HuH-7.5 (cell line): ENCODE measurements at regions not wholly inside any gene's neighbourhood (a gene's known extent, or its start where the extent isn't known, plus 50 kb on each side); places are given as distances from the start of the nearest gene placed in this dataset.
"Not testable (repeated sequence)": the region's sequence is repeated elsewhere in the genome, so short reads cannot be mapped to it uniquely, and the experiment has no call there.

Experiments used
- DNase-seq: peaks from one replicate; pipeline ENCODE4 v3.0.0; 2011; ENCODE audit warnings: low spot score

DNA sequence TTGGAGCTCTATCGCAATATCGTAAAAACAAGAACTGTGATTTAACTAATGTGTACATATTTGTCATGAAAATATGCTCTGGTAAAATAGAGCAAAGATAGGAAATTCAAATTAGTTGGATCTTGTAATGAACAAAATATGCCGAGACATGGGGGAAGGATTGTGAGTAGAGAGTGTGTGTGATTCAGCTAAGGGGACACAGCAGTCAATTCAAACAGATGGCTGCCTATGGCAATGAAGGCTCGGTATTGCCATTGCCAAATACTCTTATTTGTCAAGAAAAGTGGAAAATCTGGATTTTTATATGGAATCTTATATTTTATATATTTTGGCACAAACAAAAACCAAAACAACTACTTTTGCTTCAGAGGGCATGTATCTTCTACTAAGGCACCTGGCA, 227.3 kb upstream of the BCHE start:
- DNase-seq: no peak

DNA sequence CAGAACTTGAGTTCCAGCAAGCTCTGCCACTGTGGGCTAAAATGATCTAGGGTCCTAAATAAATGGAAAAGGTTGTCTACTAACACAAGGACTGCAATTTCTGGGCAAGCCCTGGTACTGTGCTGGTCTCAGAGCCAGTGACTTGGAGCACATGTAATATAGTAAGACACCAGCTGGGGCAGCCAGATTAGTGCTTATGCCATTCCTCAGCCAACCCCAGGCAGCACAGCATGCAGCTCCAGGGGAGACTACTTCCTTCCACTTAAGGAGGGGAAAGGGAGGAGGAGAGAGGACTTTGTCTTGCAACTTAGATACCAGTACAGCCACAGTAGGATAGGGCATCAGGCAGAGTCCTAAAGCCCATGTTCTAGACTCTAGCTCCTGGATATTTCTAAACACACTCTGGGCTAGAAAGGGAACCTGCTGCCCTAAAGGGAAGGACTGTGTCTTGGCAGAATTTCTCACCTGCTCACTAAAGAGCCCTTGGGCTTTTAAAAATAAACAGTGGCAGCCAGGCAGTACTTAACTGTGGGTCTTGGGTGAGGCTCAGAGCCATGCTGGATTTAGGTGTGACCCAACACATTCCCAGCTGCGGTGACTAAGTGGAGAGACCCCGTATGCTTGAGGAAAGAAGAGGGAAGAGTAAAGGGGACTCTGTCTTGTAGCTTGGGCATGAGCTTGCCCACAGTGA, 223.7 kb upstream of the BCHE start:
- no peak for DNase-seq

DNA sequence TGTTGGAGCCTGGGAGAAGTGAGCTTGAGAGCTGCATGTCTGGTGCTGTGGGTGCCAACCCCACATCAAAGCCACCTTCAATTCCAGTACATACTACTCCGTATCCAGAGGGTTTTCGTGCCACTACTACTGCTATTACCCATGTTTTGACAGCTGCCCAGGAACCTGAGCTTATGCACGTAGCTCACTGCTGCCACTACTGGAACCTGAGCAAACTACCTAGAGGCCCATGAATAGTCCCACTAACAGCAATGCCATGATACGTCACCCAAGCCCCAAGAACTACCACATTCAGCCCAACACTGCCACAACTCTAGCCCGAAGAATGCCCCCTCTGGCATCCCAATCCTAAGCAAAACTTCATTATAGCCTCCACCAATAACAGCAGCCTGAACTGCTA, 215.2 kb upstream of the BCHE start:
- DNase-seq: peak; percentile 9

DNA sequence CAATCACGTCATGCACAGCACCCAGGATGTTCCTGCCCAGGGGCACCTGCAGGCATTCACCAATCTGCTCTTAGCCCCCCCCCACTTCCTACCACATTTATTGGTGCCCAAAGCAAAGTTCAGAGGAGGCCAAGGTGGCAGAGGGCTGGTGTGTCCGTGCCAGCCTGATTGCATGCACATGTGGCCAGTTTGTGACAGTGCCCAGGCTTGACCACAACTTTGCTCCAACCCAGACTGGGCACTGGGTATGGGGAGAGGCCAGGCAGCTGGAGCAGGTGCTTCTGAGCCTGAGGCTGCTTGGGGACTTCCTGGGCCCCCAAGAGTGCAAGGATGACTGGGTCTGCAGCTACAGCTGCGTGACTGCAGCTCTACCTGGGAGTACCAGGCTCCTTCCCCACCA, 192.3 kb upstream of the BCHE start:
- DNase-seq: no peak

DNA sequence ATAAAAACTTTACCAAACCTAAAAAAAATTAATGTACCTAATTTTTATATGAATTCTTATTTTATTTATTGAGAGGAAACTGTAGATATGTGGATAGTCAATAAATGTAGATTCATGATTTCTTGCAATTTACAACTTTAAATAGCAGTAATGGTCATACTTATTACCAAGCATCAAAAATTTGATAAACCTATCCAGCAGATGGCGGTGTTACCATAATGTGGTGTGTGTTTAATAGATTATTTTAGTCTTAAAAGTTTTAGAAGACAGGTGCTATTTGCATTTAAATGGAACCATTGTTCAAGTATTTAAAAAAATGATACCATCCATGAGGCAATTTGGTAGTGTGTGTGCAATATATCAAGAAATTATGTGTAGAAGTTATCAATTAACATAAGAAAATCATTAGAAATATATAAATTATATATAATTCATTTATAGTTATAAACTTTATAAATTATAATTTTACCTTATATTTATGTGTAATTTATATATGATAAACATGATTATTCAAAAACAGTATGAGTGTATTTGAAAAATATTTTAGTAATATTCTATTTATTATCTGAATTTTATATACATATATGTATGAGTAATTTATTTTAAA, 176.0 kb upstream of the BCHE start:
- peak; percentile 6 for DNase-seq

DNA sequence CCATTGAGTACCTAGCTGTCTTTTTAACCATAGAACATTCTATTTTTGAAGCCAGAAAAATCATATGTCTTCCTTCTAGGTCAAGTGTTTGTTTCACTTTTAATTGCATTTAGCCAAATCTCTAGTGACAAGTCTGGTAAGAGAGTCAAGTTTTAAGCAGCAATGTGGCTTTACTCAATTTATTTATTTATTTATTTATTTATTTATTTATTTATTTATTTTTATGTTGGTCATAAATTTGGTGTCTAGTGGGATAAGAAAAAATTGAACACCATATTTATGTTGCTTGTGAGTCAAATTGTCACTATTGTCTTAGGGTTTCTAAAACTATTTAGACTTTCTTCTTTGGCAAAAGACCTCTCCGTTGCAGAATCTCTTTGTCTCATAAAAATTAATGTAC, 174.5 kb upstream of the BCHE start:
- DNase-seq: no peak

DNA sequence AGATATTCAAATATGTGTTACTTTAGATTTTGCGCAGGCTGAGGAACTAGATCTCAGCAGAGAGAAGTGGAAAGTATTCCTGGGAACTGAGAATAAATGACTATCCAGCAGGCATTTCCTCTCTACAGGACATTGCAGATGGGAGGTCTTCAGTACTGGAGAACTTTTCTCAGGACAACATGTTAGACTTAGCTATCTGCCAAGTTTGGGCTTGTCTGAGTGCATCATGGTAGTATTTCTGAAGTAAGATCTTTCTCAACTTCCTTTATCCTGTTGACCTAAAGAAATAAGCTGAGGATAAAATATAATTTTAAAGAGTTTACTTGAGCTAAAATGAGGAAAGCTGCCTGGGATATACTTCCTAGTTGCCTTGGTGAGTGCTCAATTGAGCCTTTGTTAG, 167.9 kb upstream of the BCHE start:
- no peak for DNase-seq

DNA sequence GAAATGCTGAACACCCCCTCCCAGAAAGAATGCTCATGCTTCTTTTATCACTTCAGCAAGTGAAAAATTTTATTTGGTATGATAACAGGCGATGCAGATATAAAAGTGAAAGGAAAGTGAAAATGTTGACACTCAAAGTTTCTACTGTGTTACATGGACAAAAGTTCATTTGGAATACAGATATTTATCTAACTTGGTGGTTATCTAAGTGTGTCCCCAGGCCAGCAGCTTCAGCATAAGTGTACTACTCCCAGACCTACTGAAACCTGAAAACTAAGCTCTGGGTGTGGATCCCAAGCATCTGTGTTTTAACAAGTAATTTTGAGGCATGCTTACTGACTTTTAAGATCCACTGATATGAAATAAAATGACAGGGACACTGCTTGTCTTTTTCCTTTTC, 157.1 kb upstream of the BCHE start:
- no peak for DNase-seq

DNA sequence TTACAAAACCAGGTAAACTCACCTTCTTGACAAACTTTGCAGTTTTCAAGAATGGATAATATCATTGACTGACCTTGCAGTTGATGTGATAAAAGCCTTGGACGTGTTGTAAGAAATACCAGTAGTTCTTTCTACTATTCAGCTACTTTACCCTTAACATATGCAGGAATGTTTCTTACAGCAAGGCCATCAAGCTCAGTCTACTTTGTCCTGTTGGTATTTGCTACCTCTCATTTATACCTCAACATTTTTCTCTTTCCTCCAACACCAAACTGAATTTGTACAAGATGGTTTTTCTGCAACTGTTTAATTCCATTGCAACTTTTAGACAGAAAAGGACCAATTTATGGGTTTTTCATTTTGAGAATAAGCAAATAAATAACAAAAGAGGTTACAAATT, 147.4 kb upstream of the BCHE start:
- DNase-seq: no peak

DNA sequence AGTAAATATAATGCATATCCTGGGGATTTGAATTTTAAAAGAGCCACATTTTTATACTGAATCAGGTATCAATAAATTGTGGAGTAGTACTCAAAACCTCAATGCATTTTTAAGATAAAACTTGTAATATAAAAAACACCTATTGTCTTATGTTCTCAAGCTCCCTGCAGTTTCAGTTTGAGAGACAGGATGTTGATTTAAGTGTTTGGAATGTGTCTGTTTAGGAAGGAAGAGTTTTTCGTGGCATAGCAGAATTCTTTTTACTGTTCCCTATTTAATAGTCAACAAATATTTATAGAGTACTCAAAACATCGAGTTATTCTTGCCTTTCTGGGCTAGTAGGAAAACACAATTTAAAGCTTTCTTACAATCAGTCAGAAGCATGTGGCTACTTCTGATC, 146.1 kb upstream of the BCHE start:
- DNase-seq: no peak

DNA sequence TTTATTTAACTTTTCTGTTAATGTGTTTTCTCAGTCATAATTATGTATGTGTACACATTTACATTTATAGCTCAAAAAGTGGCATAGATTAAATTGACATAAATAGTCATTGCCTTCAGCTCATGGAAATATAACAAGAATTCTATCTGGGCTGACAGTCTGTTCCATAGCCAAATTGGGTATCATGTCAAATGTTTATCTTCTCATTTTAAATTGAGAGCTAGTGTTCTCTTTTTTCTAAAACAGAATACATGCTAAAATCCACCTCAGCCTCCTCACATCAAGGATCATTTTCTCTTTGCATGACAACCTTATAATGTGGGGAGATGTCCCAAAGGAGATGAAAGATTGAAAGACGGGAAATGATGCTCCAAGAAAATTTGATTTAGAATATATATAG, 144.1 kb upstream of the BCHE start:
- no peak for DNase-seq

DNA sequence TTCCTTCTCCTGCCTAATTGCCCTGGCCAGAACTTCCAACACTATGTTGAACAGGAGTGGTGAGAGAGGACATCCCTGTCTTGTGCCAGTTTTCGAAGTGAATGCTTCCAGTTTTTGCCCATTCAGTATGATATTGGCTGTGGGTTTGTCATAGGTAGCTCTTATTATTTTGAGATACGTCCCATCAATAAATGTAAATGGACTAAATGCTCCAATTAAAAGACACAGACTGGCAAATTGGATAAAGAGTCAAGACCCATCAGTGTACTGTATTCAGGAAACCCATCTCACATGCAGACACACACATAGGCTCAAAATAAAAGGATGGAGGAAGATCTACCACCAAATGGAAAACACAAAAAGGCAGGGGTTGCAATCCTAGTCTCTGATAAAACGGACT, 123.6 kb upstream of the BCHE start:
- DNase-seq: not testable (repeated sequence)

DNA sequence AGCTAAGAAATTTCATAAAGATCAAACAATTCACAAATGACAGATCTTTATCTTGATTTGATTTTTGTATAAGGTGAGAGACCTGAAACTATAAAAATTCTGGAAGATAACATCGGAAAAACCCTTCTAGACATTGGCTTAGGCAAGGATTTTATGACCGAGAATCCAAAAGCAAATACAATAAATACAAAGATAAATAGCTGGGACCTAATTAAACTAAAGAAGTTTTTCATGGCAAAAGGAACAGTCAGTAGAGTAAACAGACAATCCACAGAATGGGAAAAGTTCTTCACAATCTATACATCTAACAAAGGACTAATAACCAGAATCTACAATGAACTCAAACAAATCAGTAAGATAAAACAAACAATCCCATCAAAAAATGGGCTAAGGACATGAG, 116.9 kb upstream of the BCHE start:
- DNase-seq: no peak

DNA sequence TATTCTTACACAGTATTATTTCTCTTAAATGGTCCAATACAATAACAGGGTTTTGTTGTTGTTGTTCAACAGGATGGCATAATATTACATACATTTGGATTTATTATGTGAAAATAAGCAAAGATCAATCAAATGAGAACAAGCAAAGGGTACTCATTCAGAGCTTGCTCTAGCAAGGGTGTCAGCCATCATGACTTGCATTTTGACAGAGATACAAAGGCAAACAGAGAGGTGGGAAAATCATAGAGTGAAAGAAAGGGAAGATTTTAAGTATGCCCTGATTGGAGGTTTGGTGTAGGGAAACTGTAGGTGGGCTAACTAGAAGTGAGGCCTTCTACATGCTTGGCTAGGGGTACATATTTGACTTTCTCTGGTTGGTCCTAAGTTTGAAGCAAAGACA, 109.1 kb upstream of the BCHE start:
- no peak for DNase-seq

DNA sequence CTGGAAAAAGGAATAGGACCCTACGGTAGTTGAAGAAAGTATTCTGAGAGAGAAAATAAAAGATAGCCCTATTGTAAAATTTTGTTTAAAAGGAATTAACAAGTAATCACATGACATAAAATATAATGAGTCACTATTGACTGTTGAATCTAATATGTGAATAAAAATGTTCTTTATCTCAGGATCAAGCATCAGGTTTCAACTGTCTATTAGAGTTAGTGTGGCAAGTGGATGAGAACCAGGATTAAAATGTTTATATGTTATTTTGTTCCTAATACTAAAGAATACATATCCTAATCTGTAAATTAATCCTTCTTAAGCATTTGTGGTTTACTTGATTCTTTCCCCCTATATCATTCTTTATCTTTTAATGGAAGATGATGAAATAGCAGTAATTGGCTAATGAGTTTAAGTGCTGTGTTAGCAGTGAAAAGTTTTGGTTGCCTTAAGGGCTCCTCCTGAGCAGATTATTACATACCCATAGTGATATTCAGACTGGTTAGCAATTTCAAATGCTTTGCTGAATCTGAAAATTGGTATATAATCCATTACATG, 101.8 kb upstream of the BCHE start:
- DNase-seq: no peak

DNA sequence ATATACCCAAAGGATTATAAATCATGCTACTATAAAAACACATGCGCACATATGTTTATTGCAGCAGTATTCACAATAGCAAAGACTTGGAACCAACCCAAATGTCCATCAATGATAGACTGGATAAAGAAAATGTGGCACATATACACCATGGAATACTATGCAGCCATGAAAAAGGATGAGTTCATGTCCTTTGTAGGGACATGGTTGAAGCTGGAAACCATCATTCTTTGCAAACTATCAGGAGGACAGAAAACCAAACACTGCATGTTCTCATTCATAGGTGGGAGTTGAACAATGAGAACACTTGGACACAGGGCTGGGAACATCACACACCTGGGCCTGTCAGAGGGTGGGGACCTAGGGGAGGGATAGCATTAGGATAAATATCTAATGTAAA, 98.9 kb upstream of the BCHE start:
- not testable (repeated sequence) for DNase-seq

DNA sequence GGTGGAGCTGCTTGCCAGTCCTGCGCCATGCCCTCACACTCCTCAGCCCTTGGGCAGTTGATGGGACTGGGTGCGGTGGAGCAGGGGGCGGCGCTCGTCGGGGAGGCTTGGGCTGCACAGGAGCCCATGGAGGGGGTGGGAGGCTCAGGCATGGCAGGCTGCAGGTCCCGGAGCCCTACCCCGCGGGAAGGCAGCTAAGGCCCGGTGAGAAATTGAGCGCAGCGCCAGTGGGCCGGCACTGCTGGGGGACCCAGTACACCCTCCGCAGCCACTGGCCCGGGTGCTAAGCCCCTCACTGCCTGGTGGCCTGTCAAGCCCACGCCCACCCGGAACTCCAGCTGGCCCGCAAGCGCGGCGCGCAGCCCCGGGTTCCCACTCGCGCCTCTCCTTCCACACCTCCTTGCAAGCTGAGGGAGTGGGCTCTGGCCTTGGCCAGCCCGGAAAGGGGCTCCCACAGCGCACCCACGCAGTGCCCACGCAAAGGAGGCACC, 87.1 kb upstream of the BCHE start:
- DNase-seq: not testable (repeated sequence)

DNA sequence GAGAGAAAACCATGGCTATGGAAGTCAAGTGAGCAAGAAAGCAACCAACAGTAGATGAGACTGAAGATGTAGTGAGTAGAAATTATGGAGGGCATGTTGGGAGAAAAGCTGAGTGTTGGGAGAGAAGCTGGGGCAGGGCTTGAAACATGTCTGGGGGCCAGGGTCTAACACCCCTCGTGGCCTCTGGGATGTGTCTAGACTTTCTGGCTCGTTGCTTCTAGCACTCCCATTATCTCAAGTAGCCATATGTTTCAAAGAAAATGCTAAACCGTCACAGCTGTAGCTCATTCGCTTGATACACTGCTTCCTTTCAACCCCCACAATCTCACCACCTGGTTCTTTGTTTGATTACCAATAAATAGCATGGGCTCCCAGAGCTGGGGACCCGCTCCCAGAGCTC, 83.8 kb upstream of the BCHE start:
- DNase-seq: no peak

DNA sequence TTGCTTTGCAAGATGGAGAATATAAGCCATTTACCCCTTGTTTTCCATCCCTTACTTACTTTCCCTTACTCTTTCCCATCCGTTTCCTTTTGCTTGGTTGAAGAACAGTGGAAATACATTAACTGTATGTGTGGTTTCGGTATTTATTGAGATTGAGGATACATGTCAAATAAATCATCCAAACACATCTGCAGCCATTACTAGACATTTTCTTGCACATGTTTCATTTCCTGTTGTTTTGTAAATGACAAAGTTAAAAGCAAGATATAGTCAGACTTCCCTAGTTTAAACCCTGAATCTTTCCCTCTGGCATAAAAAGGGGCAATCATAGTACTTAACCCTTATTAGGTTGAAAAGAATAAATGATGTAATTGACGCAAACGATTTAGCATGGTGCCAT, 82.1 kb upstream of the BCHE start:
- DNase-seq: no peak

DNA sequence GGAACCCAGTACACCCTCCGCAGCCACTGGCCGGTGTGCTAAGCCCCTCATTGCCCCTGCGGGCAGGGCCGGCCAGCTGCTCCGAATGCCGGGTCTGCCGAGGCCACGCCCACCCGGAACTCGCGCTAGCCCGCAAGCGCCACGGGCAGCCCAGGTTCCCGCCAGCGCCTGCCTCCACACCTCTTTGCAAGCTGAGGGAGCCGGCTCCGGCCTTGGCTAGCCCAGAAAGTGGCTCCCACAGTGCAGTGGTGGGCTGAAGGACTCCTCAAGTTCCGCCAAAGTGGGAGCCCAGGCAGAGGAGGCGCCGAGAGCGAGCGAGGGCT, 81.4 kb upstream of the BCHE start:
- no peak for DNase-seq

DNA sequence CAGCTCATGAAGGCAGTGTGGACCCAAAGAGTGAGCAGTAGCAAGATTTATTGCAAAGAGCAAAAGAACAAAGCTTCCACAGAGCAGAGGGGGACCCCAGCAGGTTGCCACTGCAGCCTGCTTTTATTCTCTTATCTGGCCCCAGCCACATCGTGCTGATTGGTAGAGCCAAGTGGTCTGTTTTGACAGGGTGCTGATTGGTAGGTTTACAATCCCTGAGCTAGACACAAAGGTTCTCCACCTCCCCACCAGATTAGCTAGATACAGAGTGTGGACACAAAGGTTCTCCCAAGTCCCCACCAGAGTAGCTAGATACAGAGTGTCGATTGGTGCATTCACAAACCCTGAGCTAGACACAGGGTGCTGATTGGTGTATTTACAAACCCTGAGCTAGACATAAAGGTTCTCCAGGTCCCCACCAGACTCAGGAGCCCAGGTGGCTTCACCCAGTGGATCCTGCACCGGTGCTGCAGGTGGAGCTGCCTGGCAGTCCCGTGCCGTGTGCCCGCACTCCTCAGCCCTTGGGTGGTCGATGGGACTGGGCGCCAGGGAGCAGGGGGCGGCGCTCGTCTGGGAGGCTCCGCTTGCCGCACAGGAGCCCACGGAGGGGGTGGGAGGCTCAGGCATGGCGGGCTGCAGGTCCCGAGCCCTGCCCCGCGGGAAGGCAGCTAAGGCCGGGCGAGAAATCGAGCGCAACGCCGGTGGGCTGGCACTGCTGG, 80.9 kb upstream of the BCHE start:
- not testable (repeated sequence) for DNase-seq

DNA sequence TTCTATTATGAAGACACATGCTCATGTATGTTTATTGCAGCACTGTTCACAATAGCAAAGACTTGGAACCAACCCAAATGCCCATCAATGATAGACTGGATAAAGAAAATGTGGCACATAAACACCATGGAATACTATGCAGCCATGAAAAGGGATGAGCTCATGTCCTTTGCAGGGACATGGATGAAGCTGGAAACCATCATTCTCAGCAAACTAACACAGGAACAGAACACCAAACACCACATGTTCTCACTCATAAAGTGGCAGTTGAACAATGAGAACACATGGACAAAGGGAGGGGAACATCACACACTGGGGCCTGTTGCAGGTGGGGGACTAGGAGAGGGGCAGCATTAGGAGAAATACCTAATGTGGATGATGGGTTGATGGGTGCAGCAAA, 77.9 kb upstream of the BCHE start:
- not testable (repeated sequence) for DNase-seq

DNA sequence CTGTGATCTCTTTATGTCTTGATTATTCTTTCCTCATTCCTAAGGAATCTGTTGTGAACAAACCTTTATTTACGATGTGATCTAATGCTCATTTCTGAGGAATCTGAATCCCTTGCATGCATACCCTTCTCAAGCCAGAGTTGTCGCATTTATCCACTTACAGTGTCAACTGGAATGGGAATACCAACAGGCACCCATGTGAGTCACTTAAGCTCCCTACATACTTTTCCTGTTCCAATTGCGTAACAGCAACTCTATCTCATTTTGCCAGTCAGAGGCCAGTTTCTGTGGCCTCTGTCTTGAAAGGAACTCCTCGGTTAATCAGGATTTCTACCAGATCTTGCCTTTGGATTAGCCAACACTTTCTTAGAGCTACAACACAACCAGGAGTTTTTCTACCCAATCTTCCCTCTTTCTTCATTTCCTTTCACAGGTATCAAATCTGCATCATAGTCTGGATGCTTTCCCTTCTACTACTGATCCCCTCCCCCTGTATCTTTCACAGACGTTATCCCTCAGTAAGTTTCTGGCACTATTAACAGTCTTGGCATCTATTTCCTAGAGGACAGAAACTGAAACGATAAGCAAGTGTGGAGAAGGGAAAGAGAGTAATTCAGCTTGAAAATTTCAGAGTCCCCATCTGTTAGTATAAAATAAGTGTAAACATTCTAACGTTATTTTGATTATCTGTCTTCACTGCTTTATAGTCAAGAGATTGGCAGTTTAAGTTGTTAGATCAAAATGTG, 66.8 kb upstream of the BCHE start:
- DNase-seq: no peak
